Neural cell (in vitro differentiated cells): ENCODE measurements at regions not wholly inside any gene's neighbourhood (a gene's known extent, or its start where the extent isn't known, plus 50 kb on each side); places are given as distances from the start of the nearest gene placed in this dataset.

ENCODE experiments used
- H2AFZ ChIP-seq: fragments of 200-600, 300-800 bp; sonication (generic), shearing (Covaris generic); 2 replicates; pipeline ENCODE4 v1.6.0; 2014; ENCODE audit warnings: low read depth, mild to moderate bottlenecking, antibody characterized with exemption, low read length, moderate library complexity
- H3F3A ChIP-seq: fragments of 200-600 bp; shearing (Covaris generic); 2 replicates; pipeline ENCODE4 v1.6.1; 2016; ENCODE audit warnings: mild to moderate bottlenecking, moderate library complexity, mixed read lengths, antibody characterized with exemption, low read length; ENCODE audit not compliant: insufficient read depth, poor library complexity, severe bottlenecking
- H3K27ac ChIP-seq: fragments of 200-600, 300-800 bp; sonication (generic), shearing (Covaris generic); 2 replicates; pipeline ENCODE4 v1.5.1; 2014; ENCODE audit warnings: mild to moderate bottlenecking, low read length, moderate library complexity
- H3K27me3 ChIP-seq: fragments of 300-800, 200-600 bp; sonication (generic), shearing (Covaris generic); 2 replicates; pipeline ENCODE4 v1.6.0; 2014; ENCODE audit warnings: mild to moderate bottlenecking, low read depth, low read length, moderate library complexity; ENCODE audit not compliant: insufficient read depth
- H3K36me3 ChIP-seq: fragments of 300-800, 200-600 bp; sonication (generic), shearing (Covaris generic); 2 replicates; pipeline ENCODE4 v1.5.1; 2014; ENCODE audit warnings: mild to moderate bottlenecking, antibody characterized with exemption, low read length, moderate library complexity; ENCODE audit not compliant: insufficient read depth
- H3K4me2 ChIP-seq: fragments of 300-800, 200-600 bp; sonication (generic), shearing (Covaris generic); 2 replicates; pipeline ENCODE4 v1.6.0; 2014; ENCODE audit warnings: mild to moderate bottlenecking, low read length
- H3K4me3 ChIP-seq: fragments of 300-800, 200-600 bp; sonication (generic), shearing (Covaris generic); 2 replicates; pipeline ENCODE4 v1.5.1; 2014; ENCODE audit warnings: mild to moderate bottlenecking, low read length, moderate library complexity
- H3K79me2 ChIP-seq: fragments of 200-600 bp; shearing (Covaris generic); replicated peaks from 2 replicates; pipeline ENCODE4 v1.6.0; 2014; ENCODE audit warnings: mild to moderate bottlenecking, low read length, moderate library complexity; ENCODE audit not compliant: insufficient read depth
- H3K9ac ChIP-seq: fragments of 300-800, 200-600 bp; sonication (generic), shearing (Covaris generic); 2 replicates; pipeline ENCODE4 v1.6.1; 2016; ENCODE audit warnings: mild to moderate bottlenecking, low read length, mixed read lengths
- H3K9me2 ChIP-seq: fragments of 200-600 bp; shearing (Covaris generic); 2 replicates; pipeline ENCODE4 v1.6.1; 2016; ENCODE audit warnings: mild to moderate bottlenecking, low read length, mixed read lengths; ENCODE audit not compliant: insufficient read depth
- H3K9me3 ChIP-seq: fragments of 200-600, 300-800 bp; sonication (generic), shearing (Covaris generic); 2 replicates; pipeline ENCODE4 v1.6.1; 2016; ENCODE audit warnings: mild to moderate bottlenecking, mixed run types, low read length, moderate library complexity, mixed read lengths
- H4K20me1 ChIP-seq: fragments of 200-600 bp; shearing (Covaris generic); 2 replicates; pipeline ENCODE4 v1.6.1; 2016; ENCODE audit warnings: mild to moderate bottlenecking, mixed run types; ENCODE audit not compliant: insufficient read depth
- CTCF ChIP-seq: fragments of 450-650 bp; IDR thresholded peaks from 2 replicates; pipeline ENCODE4 v1.5.1; 2014; ENCODE audit warnings: antibody characterized with exemption, mild to moderate bottlenecking, moderate library complexity; ENCODE audit not compliant: poor library complexity, severe bottlenecking
- EP300 ChIP-seq: fragments of 450-650 bp; conservative IDR thresholded peaks from 2 replicates; pipeline ENCODE4 v1.6.1; 2014; ENCODE audit warnings: antibody characterized with exemption, mild to moderate bottlenecking, moderate library complexity; ENCODE audit not compliant: poor library complexity, severe bottlenecking
- EZH2 ChIP-seq: fragments of 200-600, 300-800 bp; shearing (Covaris generic), sonication (generic); IDR thresholded peaks from 2 replicates; pipeline ENCODE4 v1.6.1; 2014; ENCODE audit warnings: antibody characterized with exemption, low read length, borderline replicate concordance, mild to moderate bottlenecking; ENCODE audit not compliant: insufficient read depth, poor library complexity, severe bottlenecking
- MXI1 ChIP-seq: fragments of 450-650 bp; conservative IDR thresholded peaks from 2 replicates; pipeline ENCODE4 v1.6.1; 2014; ENCODE audit warnings: antibody characterized with exemption, mild to moderate bottlenecking; ENCODE audit not compliant: poor library complexity, severe bottlenecking
- POLR2AphosphoS5 ChIP-seq: IDR thresholded peaks from 2 replicates; pipeline ENCODE4 v1.6.1; 2012
- RAD21 ChIP-seq: fragments of 450-650 bp; conservative IDR thresholded peaks from 2 replicates; pipeline ENCODE4 v1.6.1; 2014; ENCODE audit warnings: antibody characterized with exemption, mild to moderate bottlenecking, moderate library complexity
- REST ChIP-seq: IDR thresholded peaks from 2 replicates; pipeline ENCODE4 v1.6.1; 2012; ENCODE audit warnings: borderline replicate concordance
- SMC3 ChIP-seq: fragments of 450-650 bp; conservative IDR thresholded peaks from 2 replicates; pipeline ENCODE4 v1.6.1; 2014; ENCODE audit warnings: antibody characterized with exemption, mild to moderate bottlenecking, moderate library complexity; ENCODE audit not compliant: poor library complexity
- TAF1 ChIP-seq: IDR thresholded peaks from 2 replicates; pipeline ENCODE4 v1.6.1; 2012; ENCODE audit warnings: low read depth

DNA sequence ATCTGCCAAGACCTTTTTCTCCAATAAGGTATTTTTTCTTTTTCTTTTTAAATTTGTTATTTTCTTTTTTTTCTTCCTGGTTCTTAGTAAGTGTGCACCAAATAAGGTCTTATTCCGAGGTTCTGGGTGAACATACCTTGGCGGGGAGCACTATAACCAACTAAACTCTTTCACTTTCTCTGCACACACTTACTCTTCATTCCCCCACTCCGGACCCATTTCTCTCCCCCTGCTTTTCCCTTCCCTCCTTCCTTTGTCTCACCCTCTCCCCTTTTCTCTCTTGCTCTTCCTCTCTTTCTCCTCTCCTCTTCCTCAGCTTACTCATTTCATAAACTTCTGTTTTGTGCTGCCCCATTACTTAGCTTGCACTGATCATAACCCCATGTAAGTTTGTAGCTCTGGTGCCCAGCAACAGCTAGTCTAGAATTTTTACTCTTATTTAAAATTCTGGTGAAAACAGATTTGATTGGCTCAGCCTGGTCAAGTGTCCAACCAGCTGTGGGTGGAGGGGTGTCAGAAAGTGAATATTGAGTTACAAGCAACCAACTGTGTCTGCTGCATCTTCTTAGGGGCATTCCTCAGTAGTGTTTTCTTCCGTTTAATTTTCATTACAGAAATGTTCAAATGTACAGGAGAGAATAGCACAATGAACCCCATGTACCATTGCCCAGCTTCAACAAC lies 297.5 kb downstream of the SHQ1 start:
- H3K4me3 ChIP-seq, result no peak overlapping the region
- no peaks in the 10 kb centered on the region for H3K27me3 ChIP-seq
- TF ChIP-seq SMC3 (no peak), MXI1 (no peak), POLR2AphosphoS5 (no peak)
- H3K36me3 ChIP-seq, result no peaks in the 10 kb centered on the region
- no peaks in the 10 kb centered on the region for H3F3A ChIP-seq
- no peak overlapping the region for H3K4me2 ChIP-seq
- H3K27ac ChIP-seq, result no peak overlapping the region
- no peaks in the 10 kb centered on the region for H4K20me1 ChIP-seq
- no peaks in the 10 kb centered on the region for H3K79me2 ChIP-seq
- H3K9me3 ChIP-seq, result no peaks in the 10 kb centered on the region
- H3K9ac ChIP-seq, result no peak overlapping the region
- no peak overlapping the region for H2AFZ ChIP-seq
- no peaks in the 10 kb centered on the region for H3K9me2 ChIP-seq

DNA sequence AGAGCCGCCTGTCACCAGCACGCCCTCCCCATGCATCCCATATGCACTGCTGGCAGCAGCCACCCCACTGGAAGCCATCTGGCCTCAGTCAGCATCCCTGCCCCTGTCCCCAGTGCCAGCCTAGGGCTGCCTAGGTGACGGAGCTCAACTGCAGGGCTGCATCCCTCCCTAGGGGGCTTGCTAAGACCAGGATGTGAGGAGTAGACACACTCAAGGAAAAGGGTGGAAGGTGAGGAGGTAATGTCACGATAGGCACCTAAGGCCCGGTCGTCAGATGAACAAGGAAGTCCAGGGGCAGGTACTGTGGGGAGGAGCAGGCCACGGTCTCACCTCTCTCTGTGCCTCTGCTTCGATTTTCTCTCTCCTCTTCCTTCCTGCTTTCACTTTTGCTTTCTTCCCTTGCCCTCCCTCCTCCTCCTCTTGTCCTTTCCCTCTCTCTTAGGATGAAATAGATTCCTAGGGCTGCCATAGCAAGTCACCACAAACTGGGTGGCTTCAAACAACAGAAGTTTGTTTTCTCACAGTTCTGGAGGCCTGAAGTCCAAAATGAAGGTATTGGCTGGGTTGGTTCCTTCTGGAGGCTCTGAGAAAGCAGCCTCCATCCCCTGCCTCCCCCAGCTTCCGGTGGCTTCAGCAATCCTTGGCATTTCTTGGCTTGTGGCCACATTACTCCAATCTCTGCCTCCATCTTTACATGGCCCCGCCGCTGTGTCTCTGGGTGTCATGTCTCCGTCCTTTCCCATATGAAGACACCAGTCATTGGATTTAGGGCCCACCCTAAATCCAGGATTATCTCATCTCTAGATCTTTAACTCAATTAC lies 298.3 kb downstream of the SHQ1 start:
- no peak overlapping the region for H3K9ac ChIP-seq
- H3K36me3 ChIP-seq, result no peaks in the 10 kb centered on the region
- no peaks in the 10 kb centered on the region for H3K9me3 ChIP-seq
- H3K9me2 ChIP-seq, result no peaks in the 10 kb centered on the region
- H3F3A ChIP-seq, result no peaks in the 10 kb centered on the region
- H2AFZ ChIP-seq, result no peak overlapping the region
- TF ChIP-seq RAD21, result no peak
- TF ChIP-seq POLR2AphosphoS5, result no peak
- no peak for TF ChIP-seq MXI1
- no peak for TF ChIP-seq CTCF
- TF ChIP-seq SMC3, result no peak
- no peak for TF ChIP-seq TAF1
- TF ChIP-seq EZH2, result no peak
- no peak for TF ChIP-seq REST
- no peak for TF ChIP-seq EP300
- no peak overlapping the region for H3K4me2 ChIP-seq
- H4K20me1 ChIP-seq, result no peaks in the 10 kb centered on the region
- no peaks in the 10 kb centered on the region for H3K27me3 ChIP-seq
- no peak overlapping the region for H3K4me3 ChIP-seq
- H3K27ac ChIP-seq, result no peak overlapping the region
- H3K79me2 ChIP-seq, result no peaks in the 10 kb centered on the region
